ENCODE measurements at regions not wholly inside any gene's neighbourhood (a gene's known extent, or its start where the extent isn't known, plus 50 kb on each side); places are given as distances from the start of the nearest gene placed in this dataset.
A peak's percentile ranks its signal among the peaks of the same experiment; 100 is the strongest.

DNA sequence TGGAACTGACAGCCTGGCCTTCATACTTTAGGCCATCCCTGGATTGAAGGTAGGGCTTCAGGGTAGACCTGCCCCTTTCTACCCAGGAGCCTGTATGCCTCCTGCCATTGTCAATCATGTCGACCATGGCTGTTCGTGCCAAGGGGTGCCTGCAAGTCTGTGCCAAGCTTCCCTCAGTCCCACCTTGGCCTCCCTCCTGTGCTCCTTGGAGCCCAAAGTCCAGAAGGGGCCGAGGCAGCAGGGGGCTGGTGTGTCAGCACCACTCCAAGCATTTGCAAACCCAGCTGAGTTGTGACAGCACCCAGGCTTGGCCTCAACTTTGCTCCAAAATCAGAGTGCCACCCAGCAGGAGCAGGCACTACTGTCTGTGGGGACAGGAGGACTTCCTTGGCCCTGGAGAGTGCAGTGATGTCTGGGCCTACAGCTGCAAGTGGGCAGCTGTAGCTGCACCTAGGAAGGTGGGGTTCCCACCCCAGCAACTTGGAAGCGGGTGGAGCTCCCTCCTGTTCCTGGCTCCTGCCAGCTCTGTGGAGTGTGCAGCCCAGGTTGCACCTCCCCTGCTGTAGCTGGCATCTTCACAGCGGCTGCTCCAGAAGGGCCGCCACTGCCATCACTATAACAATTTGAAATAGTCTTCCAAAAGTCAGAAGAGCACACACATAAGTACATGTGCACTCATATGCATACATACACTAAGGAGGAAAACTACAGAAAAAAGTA lies 1719.3 kb downstream of the HACE1 start:
- no peak overlapping the region for H3K4me2 ChIP-seq (ENCODE audit: low read length, poor library complexity, severe bottlenecking)
- no peak overlapping the region for H3K4ac ChIP-seq (ENCODE audit: low read depth in 1 of 2, low read length in 2 of 2)
- 93% methylated on average over 5 of the region's 6 CpGs for WGBS
- no peak for DNase-seq
- no peaks in the 10 kb centered on the region for H3K27me3 ChIP-seq (ENCODE audit: control insufficient read depth in 1 of 2, insufficient read depth in 1 of 2, low read length in 2 of 2)
- H3K9ac ChIP-seq (ENCODE audit: low read length): no peak overlapping the region
- no peak overlapping the region for H2BK5ac ChIP-seq (ENCODE audit: low read depth, low read length, poor library complexity, severe bottlenecking)
- no peak overlapping the region for H2BK15ac ChIP-seq (ENCODE audit: low read depth, poor library complexity, severe bottlenecking)
- no peak overlapping the region for H2BK12ac ChIP-seq (ENCODE audit: low read length in 2 of 2)
- H4K8ac ChIP-seq (ENCODE audit: low read length): no peak overlapping the region
- H3K14ac ChIP-seq (ENCODE audit: low read length in 2 of 2): no peak overlapping the region
- no peak overlapping the region for H2BK120ac ChIP-seq (ENCODE audit: low read depth, low read length)
- no peak overlapping the region for H3K27ac ChIP-seq (ENCODE audit: low read length, poor library complexity, severe bottlenecking)
- H3K36me3 ChIP-seq (ENCODE audit: control insufficient read depth in 1 of 2, insufficient read depth in 2 of 2, low read depth in 1 of 2, low read length in 2 of 2): no peaks in the 10 kb centered on the region
- no peaks in the 10 kb centered on the region for H3K4me1 ChIP-seq (ENCODE audit: control insufficient read depth, insufficient read depth, low read depth, low read length)
- H3K9me3 ChIP-seq (ENCODE audit: control insufficient read depth, low read length): no peaks in the 10 kb centered on the region
- no peak overlapping the region for H3K4me3 ChIP-seq (ENCODE audit: insufficient read depth in 1 of 2, low read depth in 1 of 2, low read length in 2 of 2)
- H2AK5ac ChIP-seq (ENCODE audit: low read length, severe bottlenecking): no peak overlapping the region
- H2AFZ ChIP-seq (ENCODE audit: low read depth, low read length): no peak overlapping the region
- no peak overlapping the region for H3K18ac ChIP-seq (ENCODE audit: low read depth in 1 of 2, low read length in 2 of 2)
- peak overlapping the region; percentile 48 for H4K91ac ChIP-seq (ENCODE audit: low read length)
- H3K79me1 ChIP-seq (replicated peaks; ENCODE audit: low read length, poor library complexity, severe bottlenecking): no peaks in the 10 kb centered on the region
- no peak overlapping the region for H3K23ac ChIP-seq (ENCODE audit: low read length in 2 of 2)

DNA sequence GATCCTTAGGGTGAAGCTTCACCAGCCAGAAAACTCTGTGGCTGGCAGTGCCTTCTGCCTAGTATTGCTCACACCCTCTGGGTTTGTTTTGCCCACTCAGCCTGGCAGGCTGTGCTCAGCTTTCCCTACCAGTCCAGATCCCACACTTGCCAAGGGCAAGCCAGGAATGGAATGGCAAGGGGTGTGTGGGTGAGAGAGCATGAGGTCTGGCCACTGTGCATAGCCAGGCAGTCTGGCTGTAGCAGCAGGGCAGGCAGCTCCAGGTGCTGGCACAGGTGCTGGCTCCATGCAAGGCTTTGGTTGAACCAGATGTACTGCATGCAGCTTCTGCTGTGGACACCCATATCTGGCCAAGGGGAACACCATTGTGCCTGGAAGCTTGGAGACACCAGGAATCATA lies 1720.3 kb downstream of the HACE1 start:
- no peak overlapping the region for H3K18ac ChIP-seq (ENCODE audit: low read depth in 1 of 2, low read length in 2 of 2)
- peaks cover 2% of the 10 kb centered on the region for H3K9me3 ChIP-seq (ENCODE audit: control insufficient read depth, low read length)
- H2BK5ac ChIP-seq (ENCODE audit: low read depth, low read length, poor library complexity, severe bottlenecking): no peak overlapping the region
- no peaks in the 10 kb centered on the region for H3K4me1 ChIP-seq (ENCODE audit: control insufficient read depth, insufficient read depth, low read depth, low read length)
- H3K9ac ChIP-seq (ENCODE audit: low read length): no peak overlapping the region
- H2BK15ac ChIP-seq (ENCODE audit: low read depth, poor library complexity, severe bottlenecking): no peak overlapping the region
- no peaks in the 10 kb centered on the region for H3K36me3 ChIP-seq (ENCODE audit: control insufficient read depth in 1 of 2, insufficient read depth in 2 of 2, low read depth in 1 of 2, low read length in 2 of 2)
- H4K91ac ChIP-seq (ENCODE audit: low read length): no peak overlapping the region
- H3K27me3 ChIP-seq (ENCODE audit: control insufficient read depth in 1 of 2, insufficient read depth in 1 of 2, low read length in 2 of 2): no peaks in the 10 kb centered on the region
- H3K14ac ChIP-seq (ENCODE audit: low read length in 2 of 2): no peak overlapping the region
- H4K8ac ChIP-seq (ENCODE audit: low read length): no peak overlapping the region
- H2AFZ ChIP-seq (ENCODE audit: low read depth, low read length): no peak overlapping the region
- H3K23ac ChIP-seq (ENCODE audit: low read length in 2 of 2): no peak overlapping the region
- H3K4me2 ChIP-seq (ENCODE audit: low read length, poor library complexity, severe bottlenecking): no peak overlapping the region
- no peak overlapping the region for H2AK5ac ChIP-seq (ENCODE audit: low read length, severe bottlenecking)
- H2BK12ac ChIP-seq (ENCODE audit: low read length in 2 of 2): no peak overlapping the region
- no peak overlapping the region for H2BK120ac ChIP-seq (ENCODE audit: low read depth, low read length)
- H3K4ac ChIP-seq (ENCODE audit: low read depth in 1 of 2, low read length in 2 of 2): no peak overlapping the region
- no peaks in the 10 kb centered on the region for H3K79me1 ChIP-seq (replicated peaks; ENCODE audit: low read length, poor library complexity, severe bottlenecking)
- DNase-seq: no peak
- no peak overlapping the region for H3K27ac ChIP-seq (ENCODE audit: low read length, poor library complexity, severe bottlenecking)
- H3K4me3 ChIP-seq (ENCODE audit: insufficient read depth in 1 of 2, low read depth in 1 of 2, low read length in 2 of 2): no peak overlapping the region

DNA sequence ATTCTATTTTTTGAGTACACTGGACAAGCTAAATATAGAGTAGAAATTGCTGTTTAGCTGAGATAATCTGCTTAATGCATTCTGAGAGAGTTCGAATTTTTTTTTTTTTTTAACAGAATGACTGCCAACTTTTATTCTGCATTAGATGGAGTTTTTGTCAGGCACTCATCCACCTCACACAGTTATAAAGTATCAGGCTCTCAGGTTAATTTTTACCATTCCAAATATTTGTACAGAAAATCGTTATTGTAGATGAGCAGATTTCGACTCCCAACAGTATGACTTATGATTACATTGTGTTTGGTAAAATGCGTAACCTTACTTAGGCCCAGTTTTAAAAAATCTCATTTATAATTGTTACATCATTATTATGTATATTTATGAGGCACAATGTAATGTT lies 1731.0 kb downstream of the GRIK2 start:
- Histone ChIP-seq H2BK12ac (ENCODE audit: low read length in 2 of 2) (no peak overlapping the region), H3K4me1 (ENCODE audit: control insufficient read depth, insufficient read depth, low read depth, low read length) (peaks cover 1% of the 10 kb centered on the region), H3K4ac (ENCODE audit: low read depth in 1 of 2, low read length in 2 of 2) (no peak overlapping the region), H3K9me3 (ENCODE audit: control insufficient read depth, low read length) (no peaks in the 10 kb centered on the region), H3K27me3 (ENCODE audit: control insufficient read depth in 1 of 2, insufficient read depth in 1 of 2, low read length in 2 of 2) (no peaks in the 10 kb centered on the region), H3K4me3 (ENCODE audit: insufficient read depth in 1 of 2, low read depth in 1 of 2, low read length in 2 of 2) (no peak overlapping the region), H2BK15ac (ENCODE audit: low read depth, poor library complexity, severe bottlenecking) (no peak overlapping the region), H3K18ac (ENCODE audit: low read depth in 1 of 2, low read length in 2 of 2) (no peak overlapping the region), H2AFZ (ENCODE audit: low read depth, low read length) (no peak overlapping the region), H4K8ac (ENCODE audit: low read length) (no peak overlapping the region), H4K91ac (ENCODE audit: low read length) (no peak overlapping the region), H2BK120ac (ENCODE audit: low read depth, low read length) (no peak overlapping the region), H3K14ac (ENCODE audit: low read length in 2 of 2) (no peak overlapping the region), H2AK5ac (ENCODE audit: low read length, severe bottlenecking) (no peak overlapping the region), H3K79me1 (replicated peaks; ENCODE audit: low read length, poor library complexity, severe bottlenecking) (no peaks in the 10 kb centered on the region), H3K36me3 (ENCODE audit: control insufficient read depth in 1 of 2, insufficient read depth in 2 of 2, low read depth in 1 of 2, low read length in 2 of 2) (no peaks in the 10 kb centered on the region), H3K9ac (ENCODE audit: low read length) (no peak overlapping the region), H3K23ac (ENCODE audit: low read length in 2 of 2) (no peak overlapping the region), H3K27ac (ENCODE audit: low read length, poor library complexity, severe bottlenecking) (no peak overlapping the region), H3K4me2 (ENCODE audit: low read length, poor library complexity, severe bottlenecking) (no peak overlapping the region), H2BK5ac (ENCODE audit: low read depth, low read length, poor library complexity, severe bottlenecking) (no peak overlapping the region)
- 100% methylated on average over 1 of the region's 4 CpGs for WGBS
- DNase-seq: no peak

DNA sequence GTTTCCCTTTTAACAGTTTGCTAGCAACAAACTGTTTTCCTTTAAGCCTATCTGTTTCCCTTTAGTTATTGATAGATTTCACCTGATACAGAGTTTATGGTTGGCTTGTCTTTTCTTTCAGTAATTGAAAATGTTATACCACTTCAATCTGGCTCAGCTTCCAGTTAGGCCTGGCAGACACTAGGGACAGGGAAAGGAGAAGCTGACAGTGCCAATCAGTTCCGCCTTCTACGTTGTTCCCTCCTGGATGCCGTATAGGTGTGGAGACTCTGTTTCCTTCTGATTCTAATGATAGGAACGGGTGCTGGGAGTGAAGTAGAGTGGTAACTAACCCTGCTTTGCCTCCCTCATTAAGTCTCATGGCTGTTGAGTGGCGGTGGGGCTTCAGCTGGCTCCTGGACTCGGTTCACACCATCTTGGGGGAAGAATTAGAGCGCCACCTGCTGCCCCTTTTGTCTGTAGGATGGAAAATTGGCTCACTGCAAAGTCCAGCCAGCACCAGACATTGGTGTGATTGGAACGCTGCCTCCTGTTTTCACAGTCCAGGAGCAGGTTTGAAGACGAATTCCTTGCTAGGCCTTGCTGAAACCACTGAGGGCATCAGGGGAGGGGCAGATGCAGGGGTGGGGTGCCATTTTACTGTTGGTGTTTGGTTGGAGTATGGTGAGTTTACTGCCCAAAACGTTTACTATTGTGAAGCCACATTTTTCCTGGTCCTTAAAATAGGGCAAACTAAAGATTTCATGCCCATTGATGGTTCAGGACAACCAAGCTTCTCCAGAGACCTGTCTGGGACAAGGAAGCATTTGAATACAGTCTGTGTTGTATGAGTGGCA lies 1729.5 kb downstream of the GRIK2 start:
- H3K4me2 ChIP-seq (ENCODE audit: low read length, poor library complexity, severe bottlenecking): no peak overlapping the region
- no peak overlapping the region for H2BK5ac ChIP-seq (ENCODE audit: low read depth, low read length, poor library complexity, severe bottlenecking)
- no peak overlapping the region for H3K18ac ChIP-seq (ENCODE audit: low read depth in 1 of 2, low read length in 2 of 2)
- no peak overlapping the region for H3K4me3 ChIP-seq (ENCODE audit: insufficient read depth in 1 of 2, low read depth in 1 of 2, low read length in 2 of 2)
- WGBS: 38% methylated on average over 9 of the region's 10 CpGs
- no peak overlapping the region for H3K4ac ChIP-seq (ENCODE audit: low read depth in 1 of 2, low read length in 2 of 2)
- no peak overlapping the region for H2BK120ac ChIP-seq (ENCODE audit: low read depth, low read length)
- no peaks in the 10 kb centered on the region for H3K27me3 ChIP-seq (ENCODE audit: control insufficient read depth in 1 of 2, insufficient read depth in 1 of 2, low read length in 2 of 2)
- H2AFZ ChIP-seq (ENCODE audit: low read depth, low read length): no peak overlapping the region
- no peak overlapping the region for H3K14ac ChIP-seq (ENCODE audit: low read length in 2 of 2)
- H3K27ac ChIP-seq (ENCODE audit: low read length, poor library complexity, severe bottlenecking): no peak overlapping the region
- H2AK5ac ChIP-seq (ENCODE audit: low read length, severe bottlenecking): no peak overlapping the region
- H2BK12ac ChIP-seq (ENCODE audit: low read length in 2 of 2): no peak overlapping the region
- no peak overlapping the region for H3K9ac ChIP-seq (ENCODE audit: low read length)
- H3K9me3 ChIP-seq (ENCODE audit: control insufficient read depth, low read length): no peaks in the 10 kb centered on the region
- H3K36me3 ChIP-seq (ENCODE audit: control insufficient read depth in 1 of 2, insufficient read depth in 2 of 2, low read depth in 1 of 2, low read length in 2 of 2): no peaks in the 10 kb centered on the region
- peaks cover 1% of the 10 kb centered on the region for H3K4me1 ChIP-seq (ENCODE audit: control insufficient read depth, insufficient read depth, low read depth, low read length)
- no peaks in the 10 kb centered on the region for H3K79me1 ChIP-seq (replicated peaks; ENCODE audit: low read length, poor library complexity, severe bottlenecking)
- H4K8ac ChIP-seq (ENCODE audit: low read length): peak overlapping the region; percentile 1
- H4K91ac ChIP-seq (ENCODE audit: low read length): no peak overlapping the region
- no peak overlapping the region for H2BK15ac ChIP-seq (ENCODE audit: low read depth, poor library complexity, severe bottlenecking)
- peak; percentile 58 for DNase-seq
- H3K23ac ChIP-seq (ENCODE audit: low read length in 2 of 2): no peak overlapping the region

Data from mesenchymal stem cell (in vitro differentiated cells and primary cell).